Gastrocnemius medialis (tissue), 4 donors: ENCODE measurements at regions not wholly inside any gene's neighbourhood (a gene's known extent, or its start where the extent isn't known, plus 50 kb on each side); places are given as distances from the start of the nearest gene placed in this dataset.
"Not testable (repeated sequence)": the region's sequence is repeated elsewhere in the genome, so short reads cannot be mapped to it uniquely, and the experiment has no call there.

Experiments used
- ATAC-seq, 2 donors: fragments of 150-250 bp; one replicate each; pipeline ENCODE4 v1.9.1; 2016
- DNase-seq, 2 donors: peaks; one replicate each; pipeline ENCODE4 v3.0.0-alpha.2; 2019
- H3K27ac ChIP-seq, 4 donors: fragments of 200-600 bp; sonication (generic); 1 replicate in 1 of 4; 2 replicates in 3 of 4; pipeline ENCODE4 v1.5.1; 2016 to 2018; ENCODE audit warnings: mild to moderate bottlenecking in 2 of 4, moderate library complexity in 1 of 4
- H3K27me3 ChIP-seq, 3 donors: fragments of 200-600 bp; sonication (generic) in 2 of 3; 1 replicate in 1 of 3; 2 replicates in 2 of 3; pipeline versions ENCODE4 v1.5.1 to v1.6.0; 2016 to 2019; ENCODE audit warnings: mild to moderate bottlenecking in 1 of 3, moderate library complexity in 1 of 3
- H3K36me3 ChIP-seq, 2 donors: fragments of 200-600 bp; sonication (generic) in 1 of 2; one replicate each; pipeline ENCODE4 v1.5.1; 2017 to 2018
- H3K4me1 ChIP-seq, 2 donors: fragments of 200-600 bp; sonication (generic) in 1 of 2; one replicate each; pipeline ENCODE4 v1.5.1; 2016 to 2017; ENCODE audit warnings: mild to moderate bottlenecking in 2 of 2
- H3K4me3 ChIP-seq, 4 donors: fragments of 200-600 bp; sonication (generic) in 3 of 4; 1 replicate in 1 of 4; 2 replicates in 3 of 4; pipeline ENCODE4 v1.5.1; 2016 to 2019; ENCODE audit warnings: mild to moderate bottlenecking in 2 of 4
- H3K9me3 ChIP-seq, 3 donors: fragments of 200-600 bp; sonication (generic) in 2 of 3; 1 replicate in 1 of 3; 2 replicates in 2 of 3; pipeline ENCODE4 v1.5.1; 2016 to 2019
- POLR2A ChIP-seq, 2 donors: fragments of 450-650 bp; IDR thresholded peaks; one replicate each; pipeline ENCODE4 v1.6.1; 2017; ENCODE audit warnings: antibody characterized with exemption in 2 of 2, mild to moderate bottlenecking in 2 of 2, moderate library complexity in 2 of 2
- in situ Hi-C, 4 donors: fragments of 200-750 bp; cut with MboI; loops; one replicate each; pipeline versions ENCODE4 v1.15.0 to v1.8.0; 2017; ENCODE audit warnings: low sequenced_read_pairs in 4 of 4
- intact Hi-C: fragments of 100-400 bp; cut with DNase I; formaldehyde crosslinking; loops from one replicate; pipeline ENCODE4 v1.15.1; 2023; ENCODE audit warnings: low total_unique reads
- TF ChIP-seq, protein P1 (sequence below), 5 experiments: fragments of 450-650 bp in 3 of 5; fragments of 200-600 bp in 2 of 5; sonication (generic) in 2 of 5; IDR thresholded peaks in 4 of 5; conservative IDR thresholded peaks in 1 of 5; 1 replicate in 4 of 5; 2 replicates in 1 of 5; pipeline ENCODE4 v1.5.1; 2016 to 2019; ENCODE audit warnings: antibody characterized with exemption in 5 of 5, mild to moderate bottlenecking in 3 of 5, moderate library complexity in 3 of 5

- DNase-seq: no peak
- no peak overlapping the region for H3K27ac ChIP-seq
- no peaks in the 10 kb centered on the region for H3K9me3 ChIP-seq
- TF ChIP-seq POLR2A (IDR thresholded peaks at IDR 0.05): no peak
- TF ChIP-seq, protein P1, sequence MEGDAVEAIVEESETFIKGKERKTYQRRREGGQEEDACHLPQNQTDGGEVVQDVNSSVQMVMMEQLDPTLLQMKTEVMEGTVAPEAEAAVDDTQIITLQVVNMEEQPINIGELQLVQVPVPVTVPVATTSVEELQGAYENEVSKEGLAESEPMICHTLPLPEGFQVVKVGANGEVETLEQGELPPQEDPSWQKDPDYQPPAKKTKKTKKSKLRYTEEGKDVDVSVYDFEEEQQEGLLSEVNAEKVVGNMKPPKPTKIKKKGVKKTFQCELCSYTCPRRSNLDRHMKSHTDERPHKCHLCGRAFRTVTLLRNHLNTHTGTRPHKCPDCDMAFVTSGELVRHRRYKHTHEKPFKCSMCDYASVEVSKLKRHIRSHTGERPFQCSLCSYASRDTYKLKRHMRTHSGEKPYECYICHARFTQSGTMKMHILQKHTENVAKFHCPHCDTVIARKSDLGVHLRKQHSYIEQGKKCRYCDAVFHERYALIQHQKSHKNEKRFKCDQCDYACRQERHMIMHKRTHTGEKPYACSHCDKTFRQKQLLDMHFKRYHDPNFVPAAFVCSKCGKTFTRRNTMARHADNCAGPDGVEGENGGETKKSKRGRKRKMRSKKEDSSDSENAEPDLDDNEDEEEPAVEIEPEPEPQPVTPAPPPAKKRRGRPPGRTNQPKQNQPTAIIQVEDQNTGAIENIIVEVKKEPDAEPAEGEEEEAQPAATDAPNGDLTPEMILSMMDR (IDR thresholded peaks at IDR 0.05 in 4 of 5, conservative IDR thresholded peaks at IDR 0.05 in 1 of 5): no peak
- no peaks in the 10 kb centered on the region for H3K4me1 ChIP-seq
- no peak overlapping the region for H3K4me3 ChIP-seq
- in situ Hi-C loops: no loop called here
- H3K36me3 ChIP-seq: no peaks in the 10 kb centered on the region
- intact Hi-C loops: no loop called here
- no peaks in the 10 kb centered on the region for H3K27me3 ChIP-seq
- no peak for ATAC-seq
Observed at GRCh38 chrX:82734140-82734539, 774.0 kb upstream of the POU3F4 start.

- H3K9me3 ChIP-seq, H3K27ac ChIP-seq, ATAC-seq, DNase-seq, H3K27me3 ChIP-seq, in situ Hi-C loops, H3K36me3 ChIP-seq, H3K4me1 ChIP-seq, H3K4me3 ChIP-seq, intact Hi-C loops: not testable (repeated sequence)
Observed at GRCh38 chrX:82738313-82738712, 769.8 kb upstream of the POU3F4 start.

DNA sequence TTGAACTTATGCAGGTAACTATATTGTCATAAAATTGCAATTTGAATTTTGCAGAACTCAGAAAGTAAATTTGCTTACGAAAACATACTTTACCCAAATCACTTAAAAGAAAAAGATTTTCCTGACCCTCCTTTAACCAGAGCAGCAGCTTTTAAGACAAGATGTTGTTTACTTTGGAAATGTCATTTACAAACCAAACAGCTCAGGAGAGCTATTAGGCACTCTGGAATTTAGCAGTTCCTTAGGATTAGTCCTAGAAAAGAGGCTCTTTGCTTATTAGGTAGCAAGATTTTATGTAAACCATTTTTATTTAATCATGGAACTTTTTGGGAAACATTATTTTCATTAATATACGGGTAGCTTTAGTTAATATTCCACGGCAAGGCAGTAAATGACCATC lies 765.7 kb upstream of the POU3F4 start:
- H3K27ac ChIP-seq: no peak overlapping the region
- no peaks in the 10 kb centered on the region for H3K4me1 ChIP-seq
- no peak overlapping the region for H3K4me3 ChIP-seq
- H3K27me3 ChIP-seq: no peaks in the 10 kb centered on the region
- TF ChIP-seq POLR2A (IDR thresholded peaks at IDR 0.05): no peak
- TF ChIP-seq, protein P1 (IDR thresholded peaks at IDR 0.05 in 4 of 5, conservative IDR thresholded peaks at IDR 0.05 in 1 of 5): no peak
- intact Hi-C loops: no loop called here
- ATAC-seq (no peak), DNase-seq (no peak)
- H3K9me3 ChIP-seq: no peaks in the 10 kb centered on the region
- H3K36me3 ChIP-seq: no peaks in the 10 kb centered on the region
- in situ Hi-C loops: no loop called here

- ATAC-seq, H3K36me3 ChIP-seq, DNase-seq, in situ Hi-C loops, H3K4me1 ChIP-seq, intact Hi-C loops, H3K4me3 ChIP-seq, H3K27ac ChIP-seq, H3K27me3 ChIP-seq, H3K9me3 ChIP-seq: not testable (repeated sequence)
Observed at GRCh38 chrX:82745725-82746124, 762.4 kb upstream of the POU3F4 start.

GRCh38 chrX:82748906-82749505 lies 759.1 kb upstream of the POU3F4 start:
- Histone ChIP-seq H3K27ac (no peak overlapping the region), H3K36me3 (no peaks in the 10 kb centered on the region), H3K27me3 (peaks cover 0 to 4% (median 0%) of the 10 kb centered on the region in 3 donors), H3K4me1 (no peaks in the 10 kb centered on the region), H3K4me3 (no peak overlapping the region), H3K9me3 (no peaks in the 10 kb centered on the region)
- intact Hi-C loops (no loop called here), in situ Hi-C loops (no loop called here)
- DNase-seq (no peak), ATAC-seq (no peak)
- no peak for TF ChIP-seq POLR2A (IDR thresholded peaks at IDR 0.05)

DNA sequence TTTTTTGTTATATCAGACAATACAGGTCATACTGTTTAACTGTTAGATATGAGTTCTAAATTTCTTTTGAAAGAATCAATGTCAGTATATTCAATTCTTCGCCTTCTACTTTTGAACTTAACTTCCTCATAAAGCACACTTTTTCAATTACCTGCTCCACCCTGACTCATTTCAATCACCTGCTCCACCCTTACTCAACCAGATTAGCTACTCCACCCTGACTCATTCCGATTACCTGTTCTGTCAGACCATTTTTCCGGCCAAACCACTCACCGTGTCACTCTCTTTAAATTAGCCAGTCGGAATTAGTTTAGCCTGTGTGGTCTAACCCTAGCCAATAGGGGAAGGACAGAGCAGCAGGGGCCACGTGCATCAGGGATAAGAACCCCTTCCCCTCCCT lies 751.8 kb upstream of the POU3F4 start:
- DNase-seq: no peak
- Histone ChIP-seq H3K27me3 (no peaks in the 10 kb centered on the region), H3K4me1 (no peaks in the 10 kb centered on the region), H3K27ac (no peak overlapping the region), H3K36me3 (no peaks in the 10 kb centered on the region), H3K9me3 (no peaks in the 10 kb centered on the region), H3K4me3 (no peak overlapping the region)
- in situ Hi-C loops: no loop called here
- ATAC-seq: no peak
- intact Hi-C loops: no loop called here
- TF ChIP-seq, protein P1 (IDR thresholded peaks at IDR 0.05 in 4 of 5, conservative IDR thresholded peaks at IDR 0.05 in 1 of 5): no peak
- no peak for TF ChIP-seq POLR2A (IDR thresholded peaks at IDR 0.05)
